ENCODE measurements at regions not wholly inside any gene's neighbourhood (a gene's known extent, or its start where the extent isn't known, plus 50 kb on each side); places are given as distances from the start of the nearest gene placed in this dataset.
"Not testable (repeated sequence)": the region's sequence is repeated elsewhere in the genome, so short reads cannot be mapped to it uniquely, and the experiment has no call there.

GRCh38 chr7:109497053-109497452 lies 927.4 kb downstream of the DNAJB9 start:
- no peak for DNase-seq

GRCh38 chr7:109498131-109498530 lies 928.5 kb downstream of the DNAJB9 start:
- no peak for DNase-seq

GRCh38 chr7:109503421-109503820 lies 933.7 kb downstream of the DNAJB9 start:
- DNase-seq: no peak

- DNase-seq: no peak
These were observed 952.9 kb downstream of the DNAJB9 start for GRCh38 chr7:109522585-109522984.

- DNase-seq: no peak
These were observed 958.2 kb downstream of the DNAJB9 start for GRCh38 chr7:109527833-109528232.

GRCh38 chr7:109529712-109530111 lies 960.0 kb downstream of the DNAJB9 start:
- DNase-seq: no peak

GRCh38 chr7:109532262-109532992 lies 962.8 kb downstream of the DNAJB9 start:
- no peak for DNase-seq

- no peak for DNase-seq
These were observed 976.0 kb downstream of the DNAJB9 start for GRCh38 chr7:109545686-109546085.

GRCh38 chr7:109549471-109550193 lies 980.0 kb downstream of the DNAJB9 start:
- no peak for DNase-seq

- no peak for DNase-seq
These were observed 982.3 kb downstream of the DNAJB9 start for GRCh38 chr7:109552017-109552416.

- DNase-seq: no peak
These were observed 1007.6 kb downstream of the DNAJB9 start for GRCh38 chr7:109577265-109577664.

- DNase-seq: no peak
These were observed 1010.2 kb downstream of the DNAJB9 start for GRCh38 chr7:109579901-109580300.

- DNase-seq: no peak
These were observed 1012.5 kb downstream of the DNAJB9 start for GRCh38 chr7:109582211-109582610.

GRCh38 chr7:109596948-109597347 lies 1027.3 kb downstream of the DNAJB9 start:
- DNase-seq: not testable (repeated sequence)

GRCh38 chr7:109611656-109612055 lies 1042.0 kb downstream of the DNAJB9 start:
- DNase-seq: no peak

GRCh38 chr7:109616551-109617069 lies 1046.9 kb downstream of the DNAJB9 start:
- no peak for DNase-seq

- DNase-seq: no peak
These were observed 1052.6 kb downstream of the DNAJB9 start for GRCh38 chr7:109622320-109622719.

GRCh38 chr7:109632890-109633289 lies 1063.2 kb downstream of the DNAJB9 start:
- not testable (repeated sequence) for DNase-seq

- no peak for DNase-seq
These were observed 1065.7 kb downstream of the DNAJB9 start for GRCh38 chr7:109635374-109635773.

GRCh38 chr7:109637428-109637990 lies 1067.8 kb downstream of the DNAJB9 start:
- DNase-seq: no peak

GRCh38 chr7:109638321-109638720 lies 1068.6 kb downstream of the DNAJB9 start:
- no peak for DNase-seq

- DNase-seq: no peak
These were observed 1069.9 kb downstream of the DNAJB9 start for GRCh38 chr7:109639561-109639960.

- DNase-seq: no peak
These were observed 1071.8 kb downstream of the DNAJB9 start for GRCh38 chr7:109641445-109641844.

GRCh38 chr7:109646124-109646523 lies 1076.5 kb downstream of the DNAJB9 start:
- DNase-seq: no peak

Data from hematopoietic multipotent progenitor cell treated with erythropoietin and hydrocortisone succinate and interleukin-3 and kit ligand, for 4 days (in vitro differentiated cells).